HepG2 (cell line): ENCODE measurements at regions not wholly inside any gene's neighbourhood (a gene's known extent, or its start where the extent isn't known, plus 50 kb on each side); places are given as distances from the start of the nearest gene placed in this dataset.

Experiments
- ARHGAP35 ChIP-seq: sonication (generic); formaldehyde crosslinking; IDR thresholded peaks from 2 replicates; pipeline ENCODE4 v1.9.0; 2022; ENCODE audit warnings: mild to moderate bottlenecking, inconsistent platforms, moderate library complexity, missing genetic modification reagents, borderline replicate concordance
- ARNTL ChIP-seq: sonication (generic); formaldehyde crosslinking; IDR thresholded peaks from 2 replicates; pipeline ENCODE4 v1.4.0; 2020; ENCODE audit warnings: mild to moderate bottlenecking, missing genetic modification reagents
- ELF1 ChIP-seq: sonication (generic); formaldehyde crosslinking; IDR thresholded peaks from 2 replicates; pipeline ENCODE4 v1.4.0; 2020; ENCODE audit warnings: missing genetic modification reagents
- FOXP1 ChIP-seq, 2 experiments: fragments of 450-650 bp in 1 of 2; IDR thresholded peaks; 2 replicates each; pipeline ENCODE4 v1.6.1; 2017 to 2018; ENCODE audit warnings: antibody characterized with exemption in 1 of 2
- KDM1A ChIP-seq: IDR thresholded peaks from 2 replicates; pipeline ENCODE4 v1.6.1; 2016; ENCODE audit warnings: missing compliant biosample characterization
- MAFG ChIP-seq: sonication (generic); formaldehyde crosslinking; IDR thresholded peaks from 2 replicates; pipeline ENCODE4 v1.5.1; 2020; ENCODE audit warnings: mild to moderate bottlenecking, missing genetic modification reagents
- PHF5A ChIP-seq: IDR thresholded peaks from one replicate; pipeline ENCODE4 v1.6.1; 2018; ENCODE audit warnings: low read depth, missing genetic modification reagents; ENCODE audit not compliant: unreplicated experiment
- POLR2A ChIP-seq, 2 experiments: IDR thresholded peaks; 2 replicates each; pipeline ENCODE4 v1.6.1; 2011; ENCODE audit warnings: low read depth in 2 of 2, low read length in 2 of 2, mild to moderate bottlenecking in 1 of 2, moderate library complexity in 1 of 2; ENCODE audit not compliant: insufficient read depth in 1 of 2
- POLR2G ChIP-seq: fragments of 200-400 bp; formaldehyde crosslinking; IDR thresholded peaks from 2 replicates; pipeline ENCODE4 v1.6.1; 2018; ENCODE audit warnings: mild to moderate bottlenecking, low read depth, low read length, moderate library complexity
- RARG ChIP-seq: sonication (generic); formaldehyde crosslinking; IDR thresholded peaks from 2 replicates; pipeline ENCODE4 v1.4.0; 2020; ENCODE audit warnings: low read depth, mild to moderate bottlenecking, missing genetic modification reagents
- RFXAP ChIP-seq: sonication (generic); formaldehyde crosslinking; IDR thresholded peaks from 2 replicates; pipeline ENCODE4 v1.4.0; 2020; ENCODE audit warnings: missing genetic modification reagents, borderline replicate concordance
- TCF12 ChIP-seq, 2 experiments: fragments of 450-650 bp in 1 of 2; sonication (generic) in 1 of 2; formaldehyde crosslinking in 1 of 2; IDR thresholded peaks; 2 replicates each; pipeline versions ENCODE4 v1.6.1 to v1.8.0; 2017 to 2022; ENCODE audit warnings: antibody characterized with exemption in 1 of 2, mild to moderate bottlenecking in 1 of 2, missing genetic modification reagents in 1 of 2, moderate library complexity in 1 of 2
- TF ChIP-seq, protein P1 (sequence below): sonication (generic); formaldehyde crosslinking; IDR thresholded peaks from 2 replicates; pipeline ENCODE4 v1.5.0; 2020; ENCODE audit warnings: mild to moderate bottlenecking, missing genetic modification reagents, moderate library complexity
- TF ChIP-seq, protein P2 (sequence below): sonication (generic); formaldehyde crosslinking; IDR thresholded peaks from 2 replicates; pipeline ENCODE4 v1.4.0; 2020; ENCODE audit warnings: missing genetic modification reagents

DNA sequence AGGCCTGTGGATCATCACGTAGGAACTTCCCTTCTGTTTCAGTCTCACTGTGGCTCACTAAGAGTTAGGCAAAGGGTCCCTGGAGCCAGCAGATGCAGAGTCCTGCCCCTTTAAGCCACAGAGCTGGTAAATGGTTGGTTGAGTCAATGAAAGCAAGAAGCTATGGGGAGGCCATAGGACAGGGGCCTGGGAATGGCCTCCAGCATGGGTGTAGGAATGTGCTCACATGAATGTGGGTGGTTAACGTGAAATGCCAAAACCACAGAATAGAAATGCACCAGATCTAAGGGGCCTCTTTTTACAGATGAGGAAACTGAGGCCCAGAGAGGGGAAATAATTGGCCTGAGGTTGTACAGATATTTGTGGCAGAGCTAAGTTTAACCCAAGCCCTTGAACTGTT lies 150.3 kb downstream of the TLE3 start:
- TF ChIP-seq, protein P1, sequence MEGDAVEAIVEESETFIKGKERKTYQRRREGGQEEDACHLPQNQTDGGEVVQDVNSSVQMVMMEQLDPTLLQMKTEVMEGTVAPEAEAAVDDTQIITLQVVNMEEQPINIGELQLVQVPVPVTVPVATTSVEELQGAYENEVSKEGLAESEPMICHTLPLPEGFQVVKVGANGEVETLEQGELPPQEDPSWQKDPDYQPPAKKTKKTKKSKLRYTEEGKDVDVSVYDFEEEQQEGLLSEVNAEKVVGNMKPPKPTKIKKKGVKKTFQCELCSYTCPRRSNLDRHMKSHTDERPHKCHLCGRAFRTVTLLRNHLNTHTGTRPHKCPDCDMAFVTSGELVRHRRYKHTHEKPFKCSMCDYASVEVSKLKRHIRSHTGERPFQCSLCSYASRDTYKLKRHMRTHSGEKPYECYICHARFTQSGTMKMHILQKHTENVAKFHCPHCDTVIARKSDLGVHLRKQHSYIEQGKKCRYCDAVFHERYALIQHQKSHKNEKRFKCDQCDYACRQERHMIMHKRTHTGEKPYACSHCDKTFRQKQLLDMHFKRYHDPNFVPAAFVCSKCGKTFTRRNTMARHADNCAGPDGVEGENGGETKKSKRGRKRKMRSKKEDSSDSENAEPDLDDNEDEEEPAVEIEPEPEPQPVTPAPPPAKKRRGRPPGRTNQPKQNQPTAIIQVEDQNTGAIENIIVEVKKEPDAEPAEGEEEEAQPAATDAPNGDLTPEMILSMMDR (CRISPR knock-in tag), result no peak
- no peak for TF ChIP-seq POLR2G
- no peak for TF ChIP-seq MAFG (CRISPR knock-in tag)
- no peak for TF ChIP-seq RFXAP (CRISPR knock-in tag)
- TF ChIP-seq, protein P2, sequence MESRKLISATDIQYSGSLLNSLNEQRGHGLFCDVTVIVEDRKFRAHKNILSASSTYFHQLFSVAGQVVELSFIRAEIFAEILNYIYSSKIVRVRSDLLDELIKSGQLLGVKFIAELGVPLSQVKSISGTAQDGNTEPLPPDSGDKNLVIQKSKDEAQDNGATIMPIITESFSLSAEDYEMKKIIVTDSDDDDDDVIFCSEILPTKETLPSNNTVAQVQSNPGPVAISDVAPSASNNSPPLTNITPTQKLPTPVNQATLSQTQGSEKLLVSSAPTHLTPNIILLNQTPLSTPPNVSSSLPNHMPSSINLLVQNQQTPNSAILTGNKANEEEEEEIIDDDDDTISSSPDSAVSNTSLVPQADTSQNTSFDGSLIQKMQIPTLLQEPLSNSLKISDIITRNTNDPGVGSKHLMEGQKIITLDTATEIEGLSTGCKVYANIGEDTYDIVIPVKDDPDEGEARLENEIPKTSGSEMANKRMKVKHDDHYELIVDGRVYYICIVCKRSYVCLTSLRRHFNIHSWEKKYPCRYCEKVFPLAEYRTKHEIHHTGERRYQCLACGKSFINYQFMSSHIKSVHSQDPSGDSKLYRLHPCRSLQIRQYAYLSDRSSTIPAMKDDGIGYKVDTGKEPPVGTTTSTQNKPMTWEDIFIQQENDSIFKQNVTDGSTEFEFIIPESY (CRISPR knock-in tag), result no peak
- no peak for TF ChIP-seq PHF5A (CRISPR knock-in tag)
- TF ChIP-seq KDM1A, result no peak
- no peak for TF ChIP-seq POLR2A (IDR thresholded peaks at IDR 0.05; ENCODE audit: insufficient read depth in 1 of 2, low read depth in 2 of 2, low read length in 2 of 2)
- TF ChIP-seq ELF1 (CRISPR knock-in tag), result no peak
- no peak for TF ChIP-seq RARG
- no peak for TF ChIP-seq TCF12 (IDR thresholded peaks at IDR 0.05)
- no peak for TF ChIP-seq TCF12 (CRISPR knock-in tag; IDR thresholded peaks at IDR 0.05)
- TF ChIP-seq ARNTL, result no peak
- TF ChIP-seq ARHGAP35 (CRISPR knock-in tag), result no peak
- no peak for TF ChIP-seq FOXP1 (IDR thresholded peaks at IDR 0.05)
- no peak for TF ChIP-seq FOXP1 (CRISPR knock-in tag; IDR thresholded peaks at IDR 0.05)
